Pancreas (tissue), 10 donors: ENCODE measurements at regions not wholly inside any gene's neighbourhood (a gene's known extent, or its start where the extent isn't known, plus 50 kb on each side); places are given as distances from the start of the nearest gene placed in this dataset.

Experiments used
- ATAC-seq, 4 donors: fragments of 200-7000 bp; cut with Tn5 transposase; one replicate each; pipeline versions ENCODE4 v1.8.0 to v1.9.1; 2020; ENCODE audit warnings: mild to moderate bottlenecking in 4 of 4, moderate library complexity in 4 of 4
- DNase-seq, 6 donors: peaks; one replicate each; pipeline ENCODE4 v3.0.0-alpha.2; 2020
- FAIRE-seq: peaks from 2 replicates; lab custom pipeline; 2012; peaks lifted over from hg19 to GRCh38; lab: Jason Lieb, UNC
- H3K27ac ChIP-seq, 4 donors: fragments of 200-600 bp; sonication (generic); 1 replicate in 3 of 4; 2 replicates in 1 of 4; pipeline versions ENCODE4 v1.5.0 to v1.8.0; 2020
- H3K27me3 ChIP-seq, 4 donors: fragments of 200-600 bp; one replicate each; pipeline ENCODE4 v1.8.0; 2021
- H3K36me3 ChIP-seq, 3 donors: fragments of 200-600 bp; sonication (generic) in 1 of 3; one replicate each; pipeline versions ENCODE4 v1.5.0 to v1.8.0; 2020 to 2021
- H3K4me1 ChIP-seq, 3 donors: fragments of 200-600 bp; one replicate each; pipeline ENCODE4 v1.8.0; 2021
- H3K4me3 ChIP-seq, 4 donors: fragments of 200-600 bp; sonication (generic) in 2 of 4; one replicate each; pipeline versions ENCODE4 v1.5.0 to v1.8.0; 2020 to 2021
- H3K9me3 ChIP-seq, 4 donors: fragments of 200-600 bp; one replicate each; pipeline ENCODE4 v1.8.0; 2021
- WGBS, 2 donors: extraction: QIAGEN DNeasy Blood & Tissue Kit; methylation state at CpG; one replicate each; pipeline ENCODE4 v1.1.7; 2013; 5-methylcytosine and 5-hydroxymethylcytosine counted together
- intact Hi-C, 3 donors: fragments of 100-400 bp; cut with DNase I; formaldehyde crosslinking; loops; one replicate each; pipeline versions ENCODE4 v1.11.1 to v1.14.2; 2022
- TF ChIP-seq, protein P1 (sequence below), 4 donors: fragments of 200-600 bp; sonication (generic) in 3 of 4; IDR thresholded peaks; one replicate each; pipeline versions ENCODE4 v1.5.0 to v1.8.0; 2021; ENCODE audit warnings: antibody characterized with exemption in 4 of 4
- donor health status: healthy with polysubstance abuse.
- donor health status: DM: no; HTN: no; CAD: no; lungs with moderate emphysema.
- donor health status: DM: no; HTN: no; CAD: no.
- donor health status: control.
- donor health status: control.
- donor health status: Bipolar disorder and iron deficiency.
- donor health status: DM: yes; HTN: yes; CAD: no.
- donor health status: DM: no; HTN: no; CAD: no.
- donor health status: DM: no; HTN: no; CAD: no.
- donor health status: DM: yes; HTN: yes; CAD: no.

DNA sequence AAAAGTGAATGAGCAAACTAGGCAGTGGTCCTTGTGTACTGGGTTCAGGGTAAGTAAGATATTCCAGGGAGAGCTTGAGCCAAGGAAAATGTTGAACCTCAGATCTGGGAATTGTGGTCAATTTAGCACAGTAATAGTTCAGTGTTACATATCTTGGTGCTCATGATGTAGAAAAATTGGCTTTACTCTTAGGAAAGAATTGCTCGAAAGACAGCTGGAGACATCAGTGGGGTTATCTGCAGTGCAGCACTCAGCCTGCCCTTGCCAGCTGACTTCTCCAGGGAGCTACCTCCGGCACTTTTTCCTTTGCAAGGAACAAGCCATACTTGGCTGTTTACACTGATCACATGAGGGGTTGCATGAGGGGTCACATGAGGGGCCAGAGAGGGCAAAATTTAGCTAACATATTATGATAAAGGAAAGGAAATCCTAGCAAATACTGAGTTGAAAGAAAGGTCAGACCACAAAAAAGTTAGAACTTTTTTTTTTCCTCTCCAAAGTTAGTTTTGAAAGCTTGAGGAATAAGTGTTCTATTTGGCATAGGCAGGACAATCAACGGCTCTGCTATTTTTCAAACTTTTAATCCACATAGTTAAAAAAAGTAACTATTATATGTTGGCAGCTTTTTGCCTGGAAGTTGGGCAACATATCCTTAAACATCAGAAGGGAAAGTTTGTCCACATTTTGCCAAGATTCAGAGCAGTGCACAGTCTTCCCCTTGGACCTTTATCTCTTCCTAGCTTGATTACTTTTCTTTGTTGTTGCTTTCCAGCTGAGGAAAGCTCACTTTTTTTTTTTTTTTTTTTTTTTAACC, 92.4 kb downstream of the COL6A6 start:
- intact Hi-C loops, result no loop called here
- ATAC-seq (peak in 3 of 4 donors; percentile 41 to 64 (median 51)), DNase-seq (peak in 1 of 6 donors; percentile 7), FAIRE-seq (no peak)
- WGBS, 2 donors, result 16 to 31% methylated on average over 3 of the region's 3 CpGs
- Histone ChIP-seq H3K4me3 (no peak overlapping the region), H3K27ac (no peak overlapping the region), H3K4me1 (no peaks in the 10 kb centered on the region), H3K9me3 (no peaks in the 10 kb centered on the region), H3K36me3 (no peaks in the 10 kb centered on the region), H3K27me3 (no peaks in the 10 kb centered on the region)
- TF ChIP-seq, protein P1, sequence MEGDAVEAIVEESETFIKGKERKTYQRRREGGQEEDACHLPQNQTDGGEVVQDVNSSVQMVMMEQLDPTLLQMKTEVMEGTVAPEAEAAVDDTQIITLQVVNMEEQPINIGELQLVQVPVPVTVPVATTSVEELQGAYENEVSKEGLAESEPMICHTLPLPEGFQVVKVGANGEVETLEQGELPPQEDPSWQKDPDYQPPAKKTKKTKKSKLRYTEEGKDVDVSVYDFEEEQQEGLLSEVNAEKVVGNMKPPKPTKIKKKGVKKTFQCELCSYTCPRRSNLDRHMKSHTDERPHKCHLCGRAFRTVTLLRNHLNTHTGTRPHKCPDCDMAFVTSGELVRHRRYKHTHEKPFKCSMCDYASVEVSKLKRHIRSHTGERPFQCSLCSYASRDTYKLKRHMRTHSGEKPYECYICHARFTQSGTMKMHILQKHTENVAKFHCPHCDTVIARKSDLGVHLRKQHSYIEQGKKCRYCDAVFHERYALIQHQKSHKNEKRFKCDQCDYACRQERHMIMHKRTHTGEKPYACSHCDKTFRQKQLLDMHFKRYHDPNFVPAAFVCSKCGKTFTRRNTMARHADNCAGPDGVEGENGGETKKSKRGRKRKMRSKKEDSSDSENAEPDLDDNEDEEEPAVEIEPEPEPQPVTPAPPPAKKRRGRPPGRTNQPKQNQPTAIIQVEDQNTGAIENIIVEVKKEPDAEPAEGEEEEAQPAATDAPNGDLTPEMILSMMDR (IDR thresholded peaks at IDR 0.05), result no peak

DNA sequence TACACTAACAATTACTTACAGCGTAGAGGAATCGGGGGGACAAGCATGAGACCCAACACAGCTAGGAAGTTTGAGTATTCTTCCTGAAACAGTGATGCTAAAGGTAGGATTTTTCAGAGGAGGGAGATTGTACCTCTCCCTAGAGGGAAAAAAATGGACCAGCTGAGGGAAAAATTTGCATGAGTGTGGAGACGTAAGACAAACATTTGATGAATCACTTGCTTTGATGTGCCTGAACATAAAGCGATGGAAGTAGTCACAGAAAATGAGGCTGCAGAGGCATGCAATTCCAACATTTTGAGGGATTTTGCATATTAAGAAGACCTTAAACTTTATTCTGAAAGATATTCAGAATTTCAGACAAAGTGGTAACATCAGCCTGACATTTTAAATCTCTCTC, 102.2 kb downstream of the COL6A6 start:
- H3K27ac ChIP-seq, result no peak overlapping the region
- no peaks in the 10 kb centered on the region for H3K9me3 ChIP-seq
- no peaks in the 10 kb centered on the region for H3K27me3 ChIP-seq
- intact Hi-C loops, result no loop called here
- ATAC-seq, result no peak
- no peak overlapping the region for H3K4me3 ChIP-seq
- DNase-seq, result no peak
- no peaks in the 10 kb centered on the region for H3K4me1 ChIP-seq
- TF ChIP-seq, protein P1 (IDR thresholded peaks at IDR 0.05), result no peak
- 71 to 79% methylated on average over 4 of the region's 4 CpGs for WGBS, 2 donors
- no peaks in the 10 kb centered on the region for H3K36me3 ChIP-seq
- no peak for FAIRE-seq

DNA sequence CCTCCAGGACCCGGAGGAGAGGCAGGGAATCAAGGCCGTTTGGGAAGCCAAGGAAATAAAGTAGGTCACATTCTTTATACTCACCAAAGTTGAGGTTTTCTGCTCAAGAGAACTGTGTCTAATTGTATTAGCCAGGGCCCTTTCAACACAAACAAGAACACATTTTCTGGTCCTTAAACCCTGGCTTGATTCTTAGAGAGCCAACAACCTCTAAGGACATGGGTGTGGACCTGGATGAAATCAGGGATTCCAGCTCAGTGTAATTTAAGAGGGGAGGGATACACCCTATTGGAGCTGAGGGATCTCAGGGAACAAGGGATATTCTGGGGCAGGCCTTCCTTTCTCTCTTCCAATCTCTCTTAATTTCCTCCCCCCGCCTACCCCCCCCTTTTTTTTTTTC, 104.8 kb downstream of the COL6A6 start:
- no peaks in the 10 kb centered on the region for H3K36me3 ChIP-seq
- no peak for ATAC-seq
- no peaks in the 10 kb centered on the region for H3K4me1 ChIP-seq
- no peaks in the 10 kb centered on the region for H3K27me3 ChIP-seq
- DNase-seq, result no peak
- TF ChIP-seq, protein P1 (IDR thresholded peaks at IDR 0.05), result no peak
- no peak overlapping the region for H3K4me3 ChIP-seq
- intact Hi-C loops, result no loop called here
- H3K27ac ChIP-seq, result no peak overlapping the region
- 37 to 41% methylated on average over 3 of the region's 3 CpGs for WGBS, 2 donors
- FAIRE-seq, result no peak
- H3K9me3 ChIP-seq, result no peaks in the 10 kb centered on the region

DNA sequence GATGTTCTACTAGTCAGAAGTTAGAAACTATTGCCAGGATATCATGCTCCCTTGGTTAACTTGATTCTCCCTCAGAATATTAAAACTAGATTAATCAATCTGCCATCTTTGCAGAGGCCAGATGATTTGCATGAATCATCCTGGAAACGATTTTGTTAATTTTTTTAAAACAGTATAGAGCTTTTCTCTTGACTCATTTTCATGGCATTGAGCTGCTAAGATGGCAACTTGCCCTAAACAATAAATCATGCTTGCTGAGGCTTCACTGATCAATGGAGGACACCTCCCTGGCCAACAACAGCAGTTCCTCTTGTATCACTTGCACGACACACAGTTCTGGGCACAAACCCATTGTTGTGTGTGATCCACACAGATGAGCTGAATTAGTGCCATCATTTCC, 109.1 kb downstream of the COL6A6 start:
- no peaks in the 10 kb centered on the region for H3K36me3 ChIP-seq
- TF ChIP-seq, protein P1 (IDR thresholded peaks at IDR 0.05), result no peak
- no peak overlapping the region for H3K27ac ChIP-seq
- DNase-seq (no peak), ATAC-seq (no peak), FAIRE-seq (no peak)
- WGBS, 2 donors, result 41 to 43% methylated on average over 2 of the region's 2 CpGs
- intact Hi-C loops, result no loop called here
- H3K9me3 ChIP-seq, result no peaks in the 10 kb centered on the region
- no peak overlapping the region for H3K4me3 ChIP-seq
- H3K27me3 ChIP-seq, result no peaks in the 10 kb centered on the region
- no peaks in the 10 kb centered on the region for H3K4me1 ChIP-seq

DNA sequence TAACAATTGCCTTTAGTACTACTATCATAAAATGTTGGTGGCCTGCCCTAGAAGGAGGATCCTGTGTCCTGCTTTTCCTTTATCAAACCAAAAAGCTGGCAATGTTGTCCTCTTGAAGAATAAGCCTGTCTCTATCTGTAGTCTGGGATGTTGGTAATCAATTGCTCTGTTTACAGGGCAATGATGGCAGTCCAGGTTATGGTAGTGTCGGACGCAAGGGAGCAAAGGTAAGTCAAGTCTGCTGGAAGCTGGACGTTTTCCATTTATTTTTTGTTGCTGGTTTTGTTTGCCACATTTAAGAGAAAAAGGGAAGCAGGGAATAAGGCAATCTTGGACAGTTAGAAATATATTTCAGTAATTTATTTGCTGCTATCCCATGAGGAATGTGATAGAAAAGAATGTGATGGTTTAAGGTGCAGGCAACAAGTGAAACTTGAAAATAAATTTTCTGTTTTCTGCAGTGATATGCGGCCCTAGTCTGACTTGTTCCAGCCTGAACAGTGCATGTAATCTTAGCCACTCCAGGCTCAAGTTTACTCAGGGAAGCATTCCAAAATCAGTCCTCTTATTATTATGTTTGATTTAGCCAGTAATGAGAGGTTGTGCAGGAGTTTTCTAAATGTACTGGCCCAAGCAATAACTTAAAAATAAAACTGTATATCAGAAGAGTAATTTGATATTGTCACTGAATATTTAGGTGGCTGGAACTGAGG, 110.3 kb downstream of the COL6A6 start:
- WGBS, 2 donors, result 52 to 58% methylated on average over 4 of the region's 4 CpGs

More for the DNA sequence above, 110.3 kb downstream of the COL6A6 start:
- H3K27ac ChIP-seq, result no peak overlapping the region
- H3K36me3 ChIP-seq, result no peaks in the 10 kb centered on the region
- FAIRE-seq (no peak), DNase-seq (no peak), ATAC-seq (no peak)
- no peaks in the 10 kb centered on the region for H3K27me3 ChIP-seq
- H3K9me3 ChIP-seq, result no peaks in the 10 kb centered on the region
- intact Hi-C loops, result no loop called here
- H3K4me3 ChIP-seq, result no peak overlapping the region
- TF ChIP-seq, protein P1 (IDR thresholded peaks at IDR 0.05), result no peak
- no peaks in the 10 kb centered on the region for H3K4me1 ChIP-seq
